ENCODE measurements at regions not wholly inside any gene's neighbourhood (a gene's known extent, or its start where the extent isn't known, plus 50 kb on each side); places are given as distances from the start of the nearest gene placed in this dataset.

DNA sequence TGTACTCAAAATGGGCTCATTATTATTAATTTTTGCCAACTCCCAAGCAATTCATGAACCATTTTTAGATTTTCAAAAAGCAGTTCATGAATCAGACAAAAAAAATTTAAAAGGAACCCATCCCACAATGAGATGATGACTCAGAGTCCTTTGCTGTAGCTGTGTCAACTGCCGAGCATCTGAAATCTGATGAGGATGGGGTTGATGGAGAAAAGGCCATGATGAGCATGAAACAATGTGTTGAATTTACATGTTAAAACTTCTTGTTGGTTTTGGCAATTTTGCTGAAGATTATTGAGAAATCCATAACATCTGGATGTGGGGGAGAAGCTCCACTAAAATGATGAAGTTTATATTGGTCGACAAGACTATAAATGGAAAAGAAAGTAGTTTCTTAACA lies 378.0 kb downstream of the FOXG1 start:
- no peak overlapping the region for H2AFZ ChIP-seq (ENCODE audit: low read length)
- no peaks in the 10 kb centered on the region for H3K4me1 ChIP-seq (ENCODE audit: insufficient read depth, low read length)
- H3K79me1 ChIP-seq (ENCODE audit: insufficient read depth, low read depth, low read length, poor library complexity, severe bottlenecking) = no peaks in the 10 kb centered on the region
- no peaks in the 10 kb centered on the region for H3K79me2 ChIP-seq (ENCODE audit: insufficient read depth, low read length)
- H2BK12ac ChIP-seq (ENCODE audit: insufficient read length, low read depth, low read length) = no peak overlapping the region
- H3T11ph ChIP-seq (ENCODE audit: low read length) = no peak overlapping the region
- Mint-ChIP-seq H3K4me3 (no peak overlapping the region), H3K4me1 (no peaks in the 10 kb centered on the region), H3K36me3 (ENCODE audit: insufficient read depth in 1 of 3, low read depth in 3 of 3) (peaks cover 0 to 12% (median 0%) of the 10 kb centered on the region in 3 experiments; a peak in 2 of 7 replicates), H3K9me3 (no peaks in the 10 kb centered on the region), H3K27me3 (ENCODE audit: low read depth) (no peaks in the 10 kb centered on the region), H3K27ac (no peak overlapping the region)
- no peaks in the 10 kb centered on the region for H3K9me3 ChIP-seq (ENCODE audit: control insufficient read depth, low read depth, low read length)
- no peak overlapping the region for H3K9ac ChIP-seq (ENCODE audit: extremely low read depth, insufficient read length, low read length)
- no peaks in the 10 kb centered on the region for H4K20me1 ChIP-seq (ENCODE audit: control insufficient read depth, insufficient read depth, insufficient read length)
- no CpG with 5 or more reads among the region's 2 CpGs for WGBS (ENCODE audit: extremely low coverage, insufficient read length, low lambda C conversion rate)
- no peaks in the 10 kb centered on the region for H3K23me2 ChIP-seq (ENCODE audit: insufficient read length, low read depth, low read length, poor library complexity, severe bottlenecking)
- H4K8ac ChIP-seq (replicated peaks; ENCODE audit: insufficient read length, low read depth, low read length) = no peak overlapping the region
- H4K5ac ChIP-seq (ENCODE audit: insufficient read length, low read depth, low read length) = no peak overlapping the region
- H2BK120ac ChIP-seq (ENCODE audit: low read depth, low read length, poor library complexity, severe bottlenecking) = no peak overlapping the region
- H2AK5ac ChIP-seq (ENCODE audit: insufficient read length, low read length) = no peak overlapping the region
- no peak overlapping the region for H3K27ac ChIP-seq (ENCODE audit: insufficient read length, low read depth, low read length)
- no peak overlapping the region for H3K56ac ChIP-seq (ENCODE audit: insufficient read length, low read depth, low read length)
- H2BK5ac ChIP-seq (ENCODE audit: insufficient read length, low read length) = no peak overlapping the region
- H3K14ac ChIP-seq (ENCODE audit: insufficient read depth, low read length) = no peak overlapping the region
- H3K23ac ChIP-seq (ENCODE audit: insufficient read length, low read depth, low read length) = no peak overlapping the region
- no peaks in the 10 kb centered on the region for H3K27me3 ChIP-seq (ENCODE audit: insufficient read depth, low read length)
- no peak for DNase-seq
- H4K91ac ChIP-seq (ENCODE audit: insufficient read length, low read depth, low read length) = no peak overlapping the region
- TF ChIP-seq, protein P1, sequence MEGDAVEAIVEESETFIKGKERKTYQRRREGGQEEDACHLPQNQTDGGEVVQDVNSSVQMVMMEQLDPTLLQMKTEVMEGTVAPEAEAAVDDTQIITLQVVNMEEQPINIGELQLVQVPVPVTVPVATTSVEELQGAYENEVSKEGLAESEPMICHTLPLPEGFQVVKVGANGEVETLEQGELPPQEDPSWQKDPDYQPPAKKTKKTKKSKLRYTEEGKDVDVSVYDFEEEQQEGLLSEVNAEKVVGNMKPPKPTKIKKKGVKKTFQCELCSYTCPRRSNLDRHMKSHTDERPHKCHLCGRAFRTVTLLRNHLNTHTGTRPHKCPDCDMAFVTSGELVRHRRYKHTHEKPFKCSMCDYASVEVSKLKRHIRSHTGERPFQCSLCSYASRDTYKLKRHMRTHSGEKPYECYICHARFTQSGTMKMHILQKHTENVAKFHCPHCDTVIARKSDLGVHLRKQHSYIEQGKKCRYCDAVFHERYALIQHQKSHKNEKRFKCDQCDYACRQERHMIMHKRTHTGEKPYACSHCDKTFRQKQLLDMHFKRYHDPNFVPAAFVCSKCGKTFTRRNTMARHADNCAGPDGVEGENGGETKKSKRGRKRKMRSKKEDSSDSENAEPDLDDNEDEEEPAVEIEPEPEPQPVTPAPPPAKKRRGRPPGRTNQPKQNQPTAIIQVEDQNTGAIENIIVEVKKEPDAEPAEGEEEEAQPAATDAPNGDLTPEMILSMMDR (conservative IDR thresholded peaks at IDR 0.05) = no peak
- no peak overlapping the region for H3K4me2 ChIP-seq (ENCODE audit: insufficient read depth, insufficient read length, low read length)
- no peak overlapping the region for H3K4ac ChIP-seq (ENCODE audit: low read depth, low read length)
- H2BK15ac ChIP-seq (ENCODE audit: low read depth, low read length) = no peak overlapping the region
- H3K18ac ChIP-seq (ENCODE audit: insufficient read length, low read depth, low read length) = no peak overlapping the region
- no peak overlapping the region for H2BK20ac ChIP-seq (ENCODE audit: low read depth, low read length, poor library complexity, severe bottlenecking)

Measured in H9 (cell line).